Smooth muscle cell (in vitro differentiated cells): ENCODE measurements at regions not wholly inside any gene's neighbourhood (a gene's known extent, or its start where the extent isn't known, plus 50 kb on each side); places are given as distances from the start of the nearest gene placed in this dataset.

Experiments
- DNase-seq: peaks from one replicate; lab custom pipeline; 2025; ENCODE audit not compliant: unreplicated experiment; lab: John Stamatoyannopoulos, UW
- H2AFZ ChIP-seq: fragments of 200-600 bp; sonication (generic); 2 replicates; pipeline ENCODE4 v1.6.0; 2016; ENCODE audit warnings: antibody characterized with exemption, low read depth, mild to moderate bottlenecking
- H3F3A ChIP-seq: fragments of 200-600 bp; sonication (generic); 2 replicates; pipeline ENCODE4 v1.6.0; 2017; ENCODE audit warnings: antibody characterized with exemption, low read depth
- H3K27ac ChIP-seq: fragments of 200-600 bp; sonication (generic); 2 replicates; pipeline ENCODE4 v1.5.1; 2016; ENCODE audit warnings: low read depth, mild to moderate bottlenecking
- H3K27me3 ChIP-seq: fragments of 200-600 bp; sonication (generic); 2 replicates; pipeline ENCODE4 v1.6.1; 2016; ENCODE audit warnings: low read depth, mild to moderate bottlenecking
- H3K36me3 ChIP-seq: fragments of 200-600 bp; sonication (generic); 2 replicates; pipeline ENCODE4 v1.5.1; 2016; ENCODE audit warnings: low read depth
- H3K4me1 ChIP-seq: fragments of 200-600 bp; sonication (generic); 2 replicates; pipeline ENCODE4 v1.5.1; 2016; ENCODE audit warnings: low read depth
- H3K4me2 ChIP-seq: fragments of 200-600 bp; sonication (generic); 2 replicates; pipeline ENCODE4 v1.6.0; 2016; ENCODE audit warnings: mild to moderate bottlenecking
- H3K4me3 ChIP-seq: fragments of 200-600 bp; sonication (generic); 2 replicates; pipeline ENCODE4 v1.5.1; 2016; ENCODE audit warnings: mild to moderate bottlenecking
- H3K79me2 ChIP-seq: fragments of 200-600 bp; sonication (generic); 2 replicates; pipeline ENCODE4 v1.6.0; 2016; ENCODE audit warnings: low read depth, mild to moderate bottlenecking
- H3K9ac ChIP-seq: fragments of 200-600 bp; sonication (generic); 2 replicates; pipeline ENCODE4 v1.6.0; 2016; ENCODE audit warnings: low read depth
- H3K9me3 ChIP-seq: fragments of 200-600 bp; sonication (generic); replicated peaks from 2 replicates; pipeline ENCODE4 v1.5.1; 2016; ENCODE audit warnings: low read depth
- H4K20me1 ChIP-seq: fragments of 200-600 bp; sonication (generic); 2 replicates; pipeline ENCODE4 v1.6.0; 2016; ENCODE audit warnings: low read depth
- WGBS: methylation state at CpG from one replicate; pipeline ENCODE4 v1.1.7; 2016; ENCODE audit warnings: low lambda C conversion rate; 5-methylcytosine and 5-hydroxymethylcytosine counted together
- TF ChIP-seq, protein P1 (sequence below): fragments of 200-600 bp; sonication (generic); IDR thresholded peaks from 2 replicates; pipeline ENCODE4 v1.5.1; 2017; ENCODE audit warnings: borderline replicate concordance, mild to moderate bottlenecking, antibody characterized with exemption; ENCODE audit not compliant: insufficient read depth, poor library complexity, severe bottlenecking

DNA sequence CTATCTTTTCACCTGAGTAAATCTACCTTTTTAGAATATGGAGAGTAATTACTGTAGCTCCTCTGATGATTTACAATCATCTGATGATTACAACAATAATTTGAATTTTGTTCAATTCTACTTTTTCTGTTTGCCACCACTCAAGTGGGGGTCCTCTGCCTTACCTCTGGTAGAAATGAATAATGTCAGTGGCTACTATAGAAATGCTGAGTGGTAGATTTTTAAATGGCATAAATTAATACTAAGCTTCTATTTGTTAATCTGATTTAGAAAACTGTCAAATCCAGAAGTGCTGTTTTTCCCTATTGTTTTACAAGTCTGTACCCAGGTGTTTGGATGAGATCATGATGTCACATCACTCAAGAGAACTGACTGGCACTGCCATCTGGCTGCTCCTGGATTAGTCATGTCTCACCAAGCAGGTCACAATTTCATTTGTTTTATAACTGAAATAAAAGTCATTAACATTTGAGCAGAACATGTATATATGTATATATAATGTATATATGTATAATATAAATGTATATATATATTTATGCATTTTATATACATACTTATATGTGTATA, 494.8 kb downstream of the TBC1D4 start:
- no peak for DNase-seq
- H3K27ac ChIP-seq = no peak overlapping the region
- H3K4me1 ChIP-seq = no peaks in the 10 kb centered on the region
- H3K4me3 ChIP-seq = no peak overlapping the region
- no peak overlapping the region for H3K4me2 ChIP-seq
- no peaks in the 10 kb centered on the region for H3K27me3 ChIP-seq
- no peaks in the 10 kb centered on the region for H3K9me3 ChIP-seq
- no peak overlapping the region for H3K9ac ChIP-seq
- no peaks in the 10 kb centered on the region for H3K36me3 ChIP-seq
- TF ChIP-seq, protein P1, sequence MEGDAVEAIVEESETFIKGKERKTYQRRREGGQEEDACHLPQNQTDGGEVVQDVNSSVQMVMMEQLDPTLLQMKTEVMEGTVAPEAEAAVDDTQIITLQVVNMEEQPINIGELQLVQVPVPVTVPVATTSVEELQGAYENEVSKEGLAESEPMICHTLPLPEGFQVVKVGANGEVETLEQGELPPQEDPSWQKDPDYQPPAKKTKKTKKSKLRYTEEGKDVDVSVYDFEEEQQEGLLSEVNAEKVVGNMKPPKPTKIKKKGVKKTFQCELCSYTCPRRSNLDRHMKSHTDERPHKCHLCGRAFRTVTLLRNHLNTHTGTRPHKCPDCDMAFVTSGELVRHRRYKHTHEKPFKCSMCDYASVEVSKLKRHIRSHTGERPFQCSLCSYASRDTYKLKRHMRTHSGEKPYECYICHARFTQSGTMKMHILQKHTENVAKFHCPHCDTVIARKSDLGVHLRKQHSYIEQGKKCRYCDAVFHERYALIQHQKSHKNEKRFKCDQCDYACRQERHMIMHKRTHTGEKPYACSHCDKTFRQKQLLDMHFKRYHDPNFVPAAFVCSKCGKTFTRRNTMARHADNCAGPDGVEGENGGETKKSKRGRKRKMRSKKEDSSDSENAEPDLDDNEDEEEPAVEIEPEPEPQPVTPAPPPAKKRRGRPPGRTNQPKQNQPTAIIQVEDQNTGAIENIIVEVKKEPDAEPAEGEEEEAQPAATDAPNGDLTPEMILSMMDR = no peak
- H3F3A ChIP-seq = no peaks in the 10 kb centered on the region
- H2AFZ ChIP-seq = no peak overlapping the region
- H4K20me1 ChIP-seq = no peaks in the 10 kb centered on the region
- no peaks in the 10 kb centered on the region for H3K79me2 ChIP-seq

DNA sequence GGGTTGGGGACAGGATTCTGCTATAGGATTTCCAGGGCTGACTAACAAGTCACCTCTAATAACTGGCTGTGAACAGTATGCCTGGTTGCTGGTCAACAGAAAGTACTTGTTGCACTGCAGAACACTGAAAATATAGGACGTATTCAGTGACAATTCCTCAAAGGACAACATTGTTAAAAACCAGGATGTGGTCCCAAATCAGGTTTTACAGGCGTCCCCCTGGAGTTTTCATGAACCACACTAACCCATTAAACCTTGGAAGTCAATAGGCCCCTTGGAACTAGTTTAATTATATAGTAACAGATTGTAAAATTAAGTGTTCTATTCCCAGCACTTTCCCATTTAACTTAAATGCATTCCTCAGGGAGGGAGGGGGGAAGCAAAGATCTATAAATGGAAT, 495.4 kb downstream of the TBC1D4 start:
- Histone ChIP-seq H3K9me3 (no peaks in the 10 kb centered on the region), H3F3A (no peaks in the 10 kb centered on the region), H3K27ac (no peak overlapping the region), H3K4me1 (no peaks in the 10 kb centered on the region), H4K20me1 (no peaks in the 10 kb centered on the region), H3K27me3 (no peaks in the 10 kb centered on the region), H3K36me3 (no peaks in the 10 kb centered on the region), H3K9ac (no peak overlapping the region), H2AFZ (no peak overlapping the region), H3K79me2 (no peaks in the 10 kb centered on the region), H3K4me2 (no peak overlapping the region), H3K4me3 (no peak overlapping the region)
- DNase-seq = no peak
- TF ChIP-seq, protein P1 = no peak
- 52% methylated on average over 2 of the region's 2 CpGs for WGBS

DNA sequence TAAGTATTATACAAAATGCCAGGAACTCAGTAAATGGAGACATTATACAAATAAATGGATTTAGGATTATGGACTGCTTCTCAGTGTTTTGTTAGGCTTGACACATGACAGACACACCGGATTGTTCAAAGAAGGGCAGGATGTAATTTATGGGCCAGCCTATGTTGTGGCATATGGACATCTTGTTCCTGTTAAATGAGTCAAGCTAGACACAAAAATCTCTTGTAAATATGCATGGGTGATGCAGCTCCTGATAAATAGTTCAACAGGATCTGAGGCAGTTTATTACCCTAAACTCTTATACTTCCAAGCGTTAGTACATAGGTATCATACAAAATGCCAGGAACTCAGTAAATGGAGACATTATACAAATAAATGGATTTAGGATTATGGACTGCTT, 502.3 kb downstream of the TBC1D4 start:
- no peaks in the 10 kb centered on the region for H3K9me3 ChIP-seq
- H4K20me1 ChIP-seq = no peaks in the 10 kb centered on the region
- no peak overlapping the region for H2AFZ ChIP-seq
- WGBS = 21% methylated on average over 2 of the region's 2 CpGs
- TF ChIP-seq, protein P1 = no peak
- H3K4me1 ChIP-seq = no peaks in the 10 kb centered on the region
- H3K36me3 ChIP-seq = no peaks in the 10 kb centered on the region
- no peak overlapping the region for H3K9ac ChIP-seq
- no peaks in the 10 kb centered on the region for H3K79me2 ChIP-seq
- no peak for DNase-seq
- H3K4me2 ChIP-seq = no peak overlapping the region
- H3F3A ChIP-seq = no peaks in the 10 kb centered on the region
- no peaks in the 10 kb centered on the region for H3K27me3 ChIP-seq
- no peak overlapping the region for H3K4me3 ChIP-seq
- H3K27ac ChIP-seq = no peak overlapping the region

DNA sequence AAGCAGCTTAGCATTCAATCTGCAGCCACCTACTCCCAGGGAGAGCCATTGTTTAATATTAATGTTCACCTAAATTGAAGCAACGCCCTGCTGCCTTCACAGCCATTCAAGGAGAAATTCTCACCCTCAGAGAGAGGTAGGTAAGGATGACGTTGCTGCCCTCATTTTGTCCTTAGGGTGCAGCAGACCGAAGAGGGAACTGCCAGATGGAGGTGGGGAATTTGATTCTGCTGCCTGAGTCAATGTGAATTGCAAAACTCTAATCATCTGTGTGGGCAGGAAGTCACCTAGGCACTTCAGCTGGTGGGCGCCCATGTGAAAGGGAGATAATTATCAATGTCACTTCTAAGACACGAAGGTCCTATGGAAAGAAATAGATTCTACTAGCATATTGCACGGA, 503.4 kb downstream of the TBC1D4 start:
- TF ChIP-seq, protein P1 = no peak
- Histone ChIP-seq H3K4me2 (no peak overlapping the region), H3K79me2 (no peaks in the 10 kb centered on the region), H3K4me3 (no peak overlapping the region), H3K27me3 (peaks cover 3% of the 10 kb centered on the region), H3F3A (no peaks in the 10 kb centered on the region), H3K9ac (no peak overlapping the region), H3K4me1 (no peaks in the 10 kb centered on the region), H3K9me3 (no peaks in the 10 kb centered on the region), H3K27ac (no peak overlapping the region), H3K36me3 (no peaks in the 10 kb centered on the region), H2AFZ (no peak overlapping the region), H4K20me1 (no peaks in the 10 kb centered on the region)
- DNase-seq = no peak
- 75% methylated on average over 6 of the region's 6 CpGs for WGBS
